DOHH2 (cell line): ENCODE measurements at regions not wholly inside any gene's neighbourhood (a gene's known extent, or its start where the extent isn't known, plus 50 kb on each side); places are given as distances from the start of the nearest gene placed in this dataset.

Experiments used
- EZH2phosphoT487 ChIP-seq: fragments of 200-600 bp; sonication (generic); IDR thresholded peaks from 2 replicates; pipeline ENCODE4 v1.6.1; 2017; ENCODE audit warnings: borderline replicate concordance, mild to moderate bottlenecking, antibody characterized with exemption, low read length, moderate library complexity, mixed read lengths
- TF ChIP-seq, protein P1 (sequence below): fragments of 200-600 bp; sonication (generic); IDR thresholded peaks from one replicate; pipeline ENCODE4 v1.5.1; 2014; ENCODE audit warnings: antibody characterized with exemption, mild to moderate bottlenecking, low read depth, low read length; ENCODE audit not compliant: poor library complexity, severe bottlenecking

DNA sequence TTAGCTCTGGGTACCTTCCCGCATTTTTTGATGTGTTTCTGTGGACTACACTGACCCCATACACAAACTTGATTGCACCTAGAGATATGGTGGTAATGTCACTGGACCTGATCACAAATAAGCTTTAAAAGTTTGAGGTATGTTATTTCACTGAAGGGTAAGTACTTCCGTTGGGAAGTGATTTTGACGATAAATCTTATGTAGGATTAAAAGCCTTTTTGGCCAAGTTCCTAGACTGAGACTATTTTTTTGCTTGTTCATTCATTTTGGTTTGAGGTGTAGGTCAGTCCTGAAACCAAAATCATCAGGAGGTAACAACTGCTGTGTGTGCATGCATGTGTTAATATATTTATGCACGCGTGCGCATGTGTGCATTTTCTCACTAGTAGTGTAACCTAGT, 336.3 kb downstream of the TFAP2A start:
- TF ChIP-seq, protein P1, sequence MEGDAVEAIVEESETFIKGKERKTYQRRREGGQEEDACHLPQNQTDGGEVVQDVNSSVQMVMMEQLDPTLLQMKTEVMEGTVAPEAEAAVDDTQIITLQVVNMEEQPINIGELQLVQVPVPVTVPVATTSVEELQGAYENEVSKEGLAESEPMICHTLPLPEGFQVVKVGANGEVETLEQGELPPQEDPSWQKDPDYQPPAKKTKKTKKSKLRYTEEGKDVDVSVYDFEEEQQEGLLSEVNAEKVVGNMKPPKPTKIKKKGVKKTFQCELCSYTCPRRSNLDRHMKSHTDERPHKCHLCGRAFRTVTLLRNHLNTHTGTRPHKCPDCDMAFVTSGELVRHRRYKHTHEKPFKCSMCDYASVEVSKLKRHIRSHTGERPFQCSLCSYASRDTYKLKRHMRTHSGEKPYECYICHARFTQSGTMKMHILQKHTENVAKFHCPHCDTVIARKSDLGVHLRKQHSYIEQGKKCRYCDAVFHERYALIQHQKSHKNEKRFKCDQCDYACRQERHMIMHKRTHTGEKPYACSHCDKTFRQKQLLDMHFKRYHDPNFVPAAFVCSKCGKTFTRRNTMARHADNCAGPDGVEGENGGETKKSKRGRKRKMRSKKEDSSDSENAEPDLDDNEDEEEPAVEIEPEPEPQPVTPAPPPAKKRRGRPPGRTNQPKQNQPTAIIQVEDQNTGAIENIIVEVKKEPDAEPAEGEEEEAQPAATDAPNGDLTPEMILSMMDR = no peak
- TF ChIP-seq EZH2phosphoT487 = no peak
